GM23248 (cell line): ENCODE measurements at regions not wholly inside any gene's neighbourhood (a gene's known extent, or its start where the extent isn't known, plus 50 kb on each side); places are given as distances from the start of the nearest gene placed in this dataset.

Source experiments
- EZH2 ChIP-seq: fragments of 200-600 bp; sonication (generic); IDR thresholded peaks from 2 replicates; pipeline ENCODE4 v1.6.1; 2018; ENCODE audit warnings: antibody characterized with exemption, mild to moderate bottlenecking; ENCODE audit not compliant: insufficient read depth, poor library complexity, severe bottlenecking
- EZH2phosphoT487 ChIP-seq: fragments of 200-600 bp; sonication (generic); IDR thresholded peaks from 2 replicates; pipeline ENCODE4 v1.6.1; 2018; ENCODE audit warnings: antibody characterized with exemption, moderate library complexity, mild to moderate bottlenecking, low read depth; ENCODE audit not compliant: insufficient read depth

DNA sequence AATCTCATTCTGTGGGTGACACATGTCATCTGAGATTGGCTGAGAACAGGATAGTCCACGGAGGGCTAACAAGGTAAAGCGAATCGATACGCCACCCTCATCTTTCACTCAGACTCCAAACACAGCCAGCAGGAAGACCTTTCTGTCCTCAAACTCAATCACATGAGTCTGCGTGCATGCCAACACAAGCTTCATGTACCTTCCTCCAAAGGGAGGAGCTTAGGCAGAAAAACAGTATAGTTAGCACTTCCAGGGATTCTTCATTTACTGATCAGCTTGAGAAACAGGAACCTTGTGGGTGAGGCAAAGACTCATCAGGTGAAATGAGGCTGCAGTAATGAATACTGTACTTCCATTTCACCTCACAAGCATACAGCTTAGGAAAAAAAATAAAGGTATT is 767.1 kb upstream of the API5 start:
- TF ChIP-seq EZH2phosphoT487 (no peak), EZH2 (no peak)
